Thyroid gland (tissue), 4 donors: ENCODE measurements at regions not wholly inside any gene's neighbourhood (a gene's known extent, or its start where the extent isn't known, plus 50 kb on each side); places are given as distances from the start of the nearest gene placed in this dataset.

Experiments
- POLR2A ChIP-seq, 2 donors: fragments of 450-650 bp; IDR thresholded peaks; one replicate each; pipeline ENCODE4 v1.6.1; 2017; ENCODE audit warnings: antibody characterized with exemption in 2 of 2, mild to moderate bottlenecking in 2 of 2, moderate library complexity in 1 of 2
- TF ChIP-seq, protein P1 (sequence below), 6 experiments: fragments of 200-600 bp in 3 of 6; fragments of 450-650 bp in 3 of 6; sonication (generic) in 3 of 6; IDR thresholded peaks; one replicate each; pipeline ENCODE4 v1.5.1; 2016 to 2019; ENCODE audit warnings: antibody characterized with exemption in 6 of 6, mild to moderate bottlenecking in 2 of 6, inconsistent platforms in 1 of 6, moderate library complexity in 1 of 6

GRCh38 chr20:11438412-11438811 lies 479.3 kb upstream of the BTBD3 start:
- TF ChIP-seq, protein P1, sequence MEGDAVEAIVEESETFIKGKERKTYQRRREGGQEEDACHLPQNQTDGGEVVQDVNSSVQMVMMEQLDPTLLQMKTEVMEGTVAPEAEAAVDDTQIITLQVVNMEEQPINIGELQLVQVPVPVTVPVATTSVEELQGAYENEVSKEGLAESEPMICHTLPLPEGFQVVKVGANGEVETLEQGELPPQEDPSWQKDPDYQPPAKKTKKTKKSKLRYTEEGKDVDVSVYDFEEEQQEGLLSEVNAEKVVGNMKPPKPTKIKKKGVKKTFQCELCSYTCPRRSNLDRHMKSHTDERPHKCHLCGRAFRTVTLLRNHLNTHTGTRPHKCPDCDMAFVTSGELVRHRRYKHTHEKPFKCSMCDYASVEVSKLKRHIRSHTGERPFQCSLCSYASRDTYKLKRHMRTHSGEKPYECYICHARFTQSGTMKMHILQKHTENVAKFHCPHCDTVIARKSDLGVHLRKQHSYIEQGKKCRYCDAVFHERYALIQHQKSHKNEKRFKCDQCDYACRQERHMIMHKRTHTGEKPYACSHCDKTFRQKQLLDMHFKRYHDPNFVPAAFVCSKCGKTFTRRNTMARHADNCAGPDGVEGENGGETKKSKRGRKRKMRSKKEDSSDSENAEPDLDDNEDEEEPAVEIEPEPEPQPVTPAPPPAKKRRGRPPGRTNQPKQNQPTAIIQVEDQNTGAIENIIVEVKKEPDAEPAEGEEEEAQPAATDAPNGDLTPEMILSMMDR (IDR thresholded peaks at IDR 0.05): no peak
- TF ChIP-seq POLR2A (IDR thresholded peaks at IDR 0.05): no peak
